IMR-90 (cell line): ENCODE measurements at regions not wholly inside any gene's neighbourhood (a gene's known extent, or its start where the extent isn't known, plus 50 kb on each side); places are given as distances from the start of the nearest gene placed in this dataset. TPM values are rescaled to one million over a fixed set of nuclear protein-coding genes. Genes with fewer than 3 reads are reported as not detected.

Source experiments
- ATAC-seq: fragments of 200-7000 bp; cut with Tn5 transposase; 2 replicates; pipeline ENCODE4 v1.9.1; 2020; ENCODE audit warnings: low read depth, mild to moderate bottlenecking, moderate library complexity
- BruUV-seq: library from RNA; stranded (reverse); fragments of 400-500 nt; replicated peaks from 2 replicates; lab custom pipeline; 2021; lab: Mats Ljungman, UMichigan
- CTCF ChIA-PET: fragments of 300-600 bp; formaldehyde crosslinking; extraction: SDS; loops from one replicate; lab custom pipeline; 2021; ENCODE audit warnings: antibody characterized with exemption; lab: Yijun Ruan, JAX
- POLR2A ChIA-PET: fragments of 300-600 bp; sonication (Branson Sonifier 250); formaldehyde crosslinking; loops from one replicate; lab custom pipeline; 2022; ENCODE audit warnings: antibody characterized with exemption; ENCODE audit not compliant: unreplicated experiment; lab: Charles Lee
- DNase-seq: peaks from one replicate; pipeline ENCODE4 v3.0.0; 2013
- H2AFZ ChIP-seq: replicated peaks from 2 replicates; pipeline ENCODE3; 2013; ENCODE audit warnings: low read length, mild to moderate bottlenecking; ENCODE audit not compliant: poor library complexity
- H2AK5ac ChIP-seq: 2 replicates; pipeline ENCODE4 v1.6.1; 2013; ENCODE audit warnings: low read depth, low read length, inconsistent platforms
- H2AK9ac ChIP-seq: replicated peaks from 2 replicates; pipeline ENCODE3; 2013; ENCODE audit warnings: mild to moderate bottlenecking, low read depth, low read length, moderate library complexity; ENCODE audit not compliant: poor library complexity
- H2BK120ac ChIP-seq: 2 replicates; pipeline ENCODE4 v1.6.1; 2013; ENCODE audit warnings: low read depth, low read length, inconsistent platforms
- H2BK15ac ChIP-seq: 3 replicates; pipeline ENCODE4 v1.6.1; 2013; ENCODE audit warnings: low read depth, low read length, inconsistent platforms
- H2BK20ac ChIP-seq: 2 replicates; pipeline ENCODE4 v1.6.1; 2013; ENCODE audit warnings: low read depth, mild to moderate bottlenecking, inconsistent platforms, low read length, moderate library complexity
- H2BK5ac ChIP-seq: 2 replicates; pipeline ENCODE4 v1.6.1; 2013; ENCODE audit warnings: mild to moderate bottlenecking, low read depth, low read length, inconsistent platforms; ENCODE audit not compliant: poor library complexity, severe bottlenecking
- H3K14ac ChIP-seq: replicated peaks from 2 replicates; pipeline ENCODE4 v1.6.1; 2013; ENCODE audit warnings: low read depth, low read length, inconsistent platforms
- H3K18ac ChIP-seq: 2 replicates; pipeline ENCODE4 v1.6.1; 2013; ENCODE audit warnings: low read depth, low read length, control low read depth
- H3K23ac ChIP-seq: 2 replicates; pipeline ENCODE4 v1.6.1; 2013; ENCODE audit warnings: low read depth, low read length, inconsistent platforms
- H3K27ac ChIP-seq: 2 replicates; pipeline ENCODE4 v1.5.1; 2013; ENCODE audit warnings: mild to moderate bottlenecking, control low read depth, low read length; ENCODE audit not compliant: insufficient read depth
- H3K27me3 ChIP-seq: 2 replicates; pipeline ENCODE4 v1.6.1; 2013; ENCODE audit warnings: low read length; ENCODE audit not compliant: control insufficient read depth, insufficient read depth
- H3K36me3 ChIP-seq: 2 replicates; pipeline ENCODE4 v1.6.1; 2013; ENCODE audit warnings: low read length, mixed read lengths; ENCODE audit not compliant: control insufficient read depth, insufficient read depth
- H3K4ac ChIP-seq: 2 replicates; pipeline ENCODE4 v1.6.1; 2013; ENCODE audit warnings: low read depth, low read length, inconsistent platforms
- H3K4me1 ChIP-seq: 2 replicates; pipeline ENCODE4 v1.6.1; 2013; ENCODE audit warnings: low read length, mixed read lengths; ENCODE audit not compliant: control insufficient read depth, insufficient read depth
- H3K4me2 ChIP-seq: 2 replicates; pipeline ENCODE4 v1.6.1; 2013; ENCODE audit warnings: low read depth, mild to moderate bottlenecking, control low read depth, low read length, moderate library complexity
- H3K4me3 ChIP-seq: 2 replicates; pipeline ENCODE4 v1.5.1; 2013; ENCODE audit warnings: low read depth, mild to moderate bottlenecking, control low read depth, low read length, moderate library complexity; ENCODE audit not compliant: insufficient read depth
- H3K56ac ChIP-seq: 2 replicates; pipeline ENCODE4 v1.6.1; 2013; ENCODE audit warnings: low read length, inconsistent platforms; ENCODE audit not compliant: insufficient read depth; ENCODE audit errors: extremely low read depth
- H3K79me1 ChIP-seq, 2 experiments: 2 replicates each; pipeline ENCODE4 v1.6.1; 2013; ENCODE audit warnings: low read length in 2 of 2, inconsistent platforms in 1 of 2, low read depth in 1 of 2
- H3K9ac ChIP-seq: 2 replicates; pipeline ENCODE4 v1.6.1; 2013; ENCODE audit warnings: low read depth, low read length, control low read depth
- H3K9me1 ChIP-seq: 2 replicates; pipeline ENCODE4 v1.6.1; 2013; ENCODE audit warnings: low read length, inconsistent platforms; ENCODE audit not compliant: insufficient read depth
- H3K9me3 ChIP-seq: 2 replicates; pipeline ENCODE4 v1.6.1; 2013; ENCODE audit warnings: low read length; ENCODE audit not compliant: control insufficient read depth, insufficient read depth
- H4K20me1 ChIP-seq: 2 replicates; pipeline ENCODE4 v1.6.1; 2013; ENCODE audit warnings: low read length, inconsistent platforms; ENCODE audit not compliant: insufficient read depth
- H4K5ac ChIP-seq: 2 replicates; pipeline ENCODE4 v1.6.1; 2013; ENCODE audit warnings: mild to moderate bottlenecking, low read depth, low read length, control low read depth
- H4K8ac ChIP-seq, 2 experiments: 2 replicates each; pipeline ENCODE4 v1.6.1; 2013; ENCODE audit warnings: low read depth in 2 of 2, low read length in 2 of 2, control low read depth in 1 of 2, inconsistent platforms in 1 of 2
- H4K91ac ChIP-seq: 2 replicates; pipeline ENCODE4 v1.6.1; 2013; ENCODE audit warnings: low read depth, low read length, inconsistent platforms; ENCODE audit not compliant: insufficient read depth
- CTCF ChIP-seq: conservative IDR thresholded peaks from 2 replicates; pipeline ENCODE4 v1.5.1; 2012; ENCODE audit warnings: mild to moderate bottlenecking, low read depth, low read length, improper control_type of control experiment
- FOS ChIP-seq: fragments of 150-350 bp; IDR thresholded peaks from 2 replicates; pipeline ENCODE4 v1.6.1; 2016; ENCODE audit warnings: low read depth, low read length
- MAFK ChIP-seq: IDR thresholded peaks from 2 replicates; pipeline ENCODE4 v1.6.1; 2012; ENCODE audit warnings: low read depth, low read length, improper control_type of control experiment
- NFE2L2 ChIP-seq: fragments of 150-350 bp; IDR thresholded peaks from 2 replicates; pipeline ENCODE4 v1.6.1; 2016; ENCODE audit warnings: low read depth, mild to moderate bottlenecking, low read length
- SMC3 ChIP-seq: fragments of 150-350 bp; IDR thresholded peaks from 2 replicates; pipeline ENCODE4 v1.6.1; 2016; ENCODE audit warnings: low read depth, mild to moderate bottlenecking, antibody characterized with exemption, low read length, moderate library complexity
- whole genome bisulfite sequencing, 2 experiments: methylation state at CpG; one replicate each; pipeline versions ENCODE4 v1.1.5 to v1.1.7; 2013; ENCODE audit warnings: missing lambda C conversion rate in 2 of 2; ENCODE audit not compliant: insufficient read length in 1 of 2; ENCODE audit errors: extremely low coverage in 2 of 2; 5-methylcytosine and 5-hydroxymethylcytosine counted together
- dilution Hi-C: fragments of 300-500 bp; cut with HindIII; formaldehyde crosslinking; loops from one replicate; pipeline ENCODE4 v1.14.3; 2018; ENCODE audit warnings: low sequenced_read_pairs; ENCODE audit not compliant: unreplicated experiment
- in situ Hi-C: fragments of 300-500 bp; cut with MboI; formaldehyde crosslinking; loops from 3 replicates; pipeline ENCODE4 v1.14.3; 2019; ENCODE audit warnings: low sequenced_read_pairs, inconsistent platforms, mixed read lengths
- intact Hi-C: fragments of 100-400 bp; cut with micrococcal nuclease; formaldehyde crosslinking; loops from 2 replicates; pipeline ENCODE4 v1.10.0; 2022
- microRNA-seq, 2 experiments: library from miRNA; stranded (forward) in 1 of 2; unstranded in 1 of 2; fragments of 10-50 nt in 1 of 2; fragments of <30 nt in 1 of 2; gene quantifications in 1 of 2; microRNA quantifications in 1 of 2; one replicate each; pipeline versions ENCODE3 to v1.1.0; 2013 to 2020; ENCODE audit not compliant: insufficient read depth in 1 of 2, insufficient read length in 1 of 2, unreplicated experiment in 1 of 2
- small RNA-seq, 5 experiments: library from RNA; depleted of rRNA; stranded (forward); fragments of <200 nt; gene quantifications; one replicate each; pipeline ENCODE3, GENCODE V24; 2012
- TF ChIP-seq, protein P1 (sequence below): fragments of 150-350 bp; IDR thresholded peaks from 2 replicates; pipeline ENCODE4 v1.6.1; 2017; ENCODE audit warnings: mild to moderate bottlenecking, antibody characterized with exemption, low read length, low read depth

GRCh38 chrX:35743331-35743730, 54.8 kb upstream of the MAGEB16 start:
- no peak overlapping the region for H2BK120ac ChIP-seq
- no peaks in the 10 kb centered on the region for H3K27me3 ChIP-seq
- no peak overlapping the region for H3K4me2 ChIP-seq
- no peaks in the 10 kb centered on the region for H3K9me3 ChIP-seq
- H3K18ac ChIP-seq: no peak overlapping the region
- no peak overlapping the region for H2AK5ac ChIP-seq
- no peak overlapping the region for H3K27ac ChIP-seq
- in situ Hi-C loops (no loop called here), intact Hi-C loops (no loop called here), dilution Hi-C loops (no loop called here)
- no peak overlapping the region for H3K4me3 ChIP-seq
- H3K56ac ChIP-seq: no peak overlapping the region
- no peak overlapping the region for H2AFZ ChIP-seq
- no peak overlapping the region for H3K23ac ChIP-seq
- H2BK15ac ChIP-seq: no peak overlapping the region
- POLR2A ChIA-PET: no interaction called here
- H4K8ac ChIP-seq: no peak overlapping the region
- WGBS, 2 experiments: no CpG with 5 or more reads among the region's 2 CpGs
- H3K9me1 ChIP-seq: no peaks in the 10 kb centered on the region
- H2BK20ac ChIP-seq: no peak overlapping the region
- H2BK5ac ChIP-seq: no peak overlapping the region
- H3K4me1 ChIP-seq: no peaks in the 10 kb centered on the region
- H4K91ac ChIP-seq: no peak overlapping the region
- CTCF ChIA-PET: no interaction called here
- no peaks in the 10 kb centered on the region for H4K20me1 ChIP-seq
- H3K79me1 ChIP-seq: no peaks in the 10 kb centered on the region
- no TSS peak for BruUV-seq
- DNase-seq: no peak
- no peak overlapping the region for H3K4ac ChIP-seq
- no peaks in the 10 kb centered on the region for H3K36me3 ChIP-seq
- ATAC-seq: no peak
- H3K9ac ChIP-seq: no peak overlapping the region
- H2AK9ac ChIP-seq: no peak overlapping the region
- H4K5ac ChIP-seq: no peak overlapping the region
- TF ChIP-seq MAFK: no peak
- TF ChIP-seq FOS: no peak
- no peak for TF ChIP-seq CTCF
- TF ChIP-seq, protein P1, sequence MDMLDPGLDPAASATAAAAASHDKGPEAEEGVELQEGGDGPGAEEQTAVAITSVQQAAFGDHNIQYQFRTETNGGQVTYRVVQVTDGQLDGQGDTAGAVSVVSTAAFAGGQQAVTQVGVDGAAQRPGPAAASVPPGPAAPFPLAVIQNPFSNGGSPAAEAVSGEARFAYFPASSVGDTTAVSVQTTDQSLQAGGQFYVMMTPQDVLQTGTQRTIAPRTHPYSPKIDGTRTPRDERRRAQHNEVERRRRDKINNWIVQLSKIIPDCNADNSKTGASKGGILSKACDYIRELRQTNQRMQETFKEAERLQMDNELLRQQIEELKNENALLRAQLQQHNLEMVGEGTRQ: no peak
- no peak for TF ChIP-seq SMC3
- no peak for TF ChIP-seq NFE2L2
- H3K14ac ChIP-seq: no peak overlapping the region

Small RNA genes lying in the stretch of these regions (microRNA-seq; reads per million reads assigned to microRNA genes)
- gene RNU6-1087P (ENCODE audit: insufficient read depth, insufficient read length): not detected

Small RNA genes lying in the stretch of these regions (small RNA-seq; reads per million reads assigned to genes)
- 0 reads per million in 5 experiments for gene RNU6-1087P
